ENCODE measurements at regions not wholly inside any gene's neighbourhood (a gene's known extent, or its start where the extent isn't known, plus 50 kb on each side); places are given as distances from the start of the nearest gene placed in this dataset.

DNA sequence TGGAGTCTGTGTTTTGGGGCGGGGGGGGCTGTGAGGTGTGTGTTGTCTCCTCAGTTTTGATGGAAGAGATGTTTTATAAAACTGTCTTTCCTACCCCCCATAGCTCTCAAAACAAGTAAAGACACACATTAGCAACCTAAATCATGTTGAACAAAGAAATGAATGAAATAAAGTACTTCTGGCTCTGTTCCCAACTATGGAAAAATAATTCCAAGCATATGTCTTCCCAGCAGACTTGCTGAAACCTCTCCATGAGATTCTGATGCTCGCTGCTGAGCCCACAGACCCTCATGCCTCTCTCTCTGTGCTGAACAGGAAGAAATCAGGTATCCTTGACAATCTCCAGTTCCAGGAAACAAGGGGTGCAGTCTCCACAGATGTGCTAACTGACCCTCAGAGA, 226.7 kb upstream of the KLHL29 start:
- no peak overlapping the region for H3K4me3 ChIP-seq (ENCODE audit: low read length)
- DNase-seq (ENCODE audit: low read depth) = no peak
- TF ChIP-seq, protein P1, sequence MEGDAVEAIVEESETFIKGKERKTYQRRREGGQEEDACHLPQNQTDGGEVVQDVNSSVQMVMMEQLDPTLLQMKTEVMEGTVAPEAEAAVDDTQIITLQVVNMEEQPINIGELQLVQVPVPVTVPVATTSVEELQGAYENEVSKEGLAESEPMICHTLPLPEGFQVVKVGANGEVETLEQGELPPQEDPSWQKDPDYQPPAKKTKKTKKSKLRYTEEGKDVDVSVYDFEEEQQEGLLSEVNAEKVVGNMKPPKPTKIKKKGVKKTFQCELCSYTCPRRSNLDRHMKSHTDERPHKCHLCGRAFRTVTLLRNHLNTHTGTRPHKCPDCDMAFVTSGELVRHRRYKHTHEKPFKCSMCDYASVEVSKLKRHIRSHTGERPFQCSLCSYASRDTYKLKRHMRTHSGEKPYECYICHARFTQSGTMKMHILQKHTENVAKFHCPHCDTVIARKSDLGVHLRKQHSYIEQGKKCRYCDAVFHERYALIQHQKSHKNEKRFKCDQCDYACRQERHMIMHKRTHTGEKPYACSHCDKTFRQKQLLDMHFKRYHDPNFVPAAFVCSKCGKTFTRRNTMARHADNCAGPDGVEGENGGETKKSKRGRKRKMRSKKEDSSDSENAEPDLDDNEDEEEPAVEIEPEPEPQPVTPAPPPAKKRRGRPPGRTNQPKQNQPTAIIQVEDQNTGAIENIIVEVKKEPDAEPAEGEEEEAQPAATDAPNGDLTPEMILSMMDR (conservative IDR thresholded peaks at IDR 0.05; ENCODE audit: low read depth, low read length) = no peak

DNA sequence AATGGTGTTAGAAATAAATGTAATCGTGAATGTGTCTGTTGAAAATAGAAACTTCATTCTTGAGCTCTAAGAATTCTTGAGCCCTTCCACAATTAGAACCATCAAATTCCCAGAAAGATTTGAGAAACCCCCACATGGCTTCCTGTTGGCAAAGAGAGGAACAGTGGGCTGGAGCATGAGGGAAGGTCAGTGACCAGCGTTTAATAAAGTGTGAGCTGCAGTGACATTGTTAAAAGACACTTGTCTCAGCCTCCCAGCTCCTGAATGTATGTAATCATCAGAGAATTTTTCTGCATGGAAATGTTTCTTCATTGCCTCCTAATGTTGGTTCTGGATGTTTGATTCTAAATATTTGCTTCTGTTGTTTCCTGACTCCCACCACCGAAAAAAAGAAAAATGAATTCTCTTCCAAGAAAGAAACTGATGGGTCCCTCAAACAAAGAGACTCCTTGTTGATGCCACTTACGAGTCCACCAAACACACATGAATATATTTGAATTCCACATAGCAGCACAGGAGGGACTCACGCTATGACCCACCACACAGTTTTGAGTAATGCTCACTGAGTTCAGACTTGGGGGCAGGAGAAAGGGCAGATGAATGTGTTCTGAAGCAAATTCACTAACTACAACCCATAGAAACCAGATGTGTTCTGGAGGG, 225.1 kb upstream of the KLHL29 start:
- DNase-seq (ENCODE audit: low read depth) = no peak
- TF ChIP-seq, protein P1 (conservative IDR thresholded peaks at IDR 0.05; ENCODE audit: low read depth, low read length) = no peak
- no peak overlapping the region for H3K4me3 ChIP-seq (ENCODE audit: low read length)

DNA sequence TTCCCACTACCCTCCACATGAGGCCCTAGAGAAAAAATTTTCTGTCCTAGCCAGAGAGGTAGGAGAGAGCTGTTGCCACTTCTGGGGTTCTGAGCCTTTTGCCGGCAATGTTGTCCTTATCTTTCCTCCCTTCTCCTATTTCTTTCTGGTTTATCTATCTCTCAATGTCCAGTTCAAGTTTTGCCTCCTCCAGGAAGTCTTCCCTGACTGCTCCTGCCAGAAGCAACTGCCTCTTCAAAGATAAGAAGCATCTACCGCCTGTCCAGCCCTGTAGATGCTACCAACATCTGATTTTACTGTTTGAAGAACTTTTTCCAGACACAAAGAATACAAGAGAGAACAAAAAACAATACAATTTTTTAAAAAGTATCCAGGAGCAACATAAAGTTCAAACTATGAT, 220.8 kb upstream of the KLHL29 start:
- TF ChIP-seq, protein P1 (conservative IDR thresholded peaks at IDR 0.05; ENCODE audit: low read depth, low read length) = no peak
- no peak for DNase-seq (ENCODE audit: low read depth)
- H3K4me3 ChIP-seq (ENCODE audit: low read length) = no peak overlapping the region

DNA sequence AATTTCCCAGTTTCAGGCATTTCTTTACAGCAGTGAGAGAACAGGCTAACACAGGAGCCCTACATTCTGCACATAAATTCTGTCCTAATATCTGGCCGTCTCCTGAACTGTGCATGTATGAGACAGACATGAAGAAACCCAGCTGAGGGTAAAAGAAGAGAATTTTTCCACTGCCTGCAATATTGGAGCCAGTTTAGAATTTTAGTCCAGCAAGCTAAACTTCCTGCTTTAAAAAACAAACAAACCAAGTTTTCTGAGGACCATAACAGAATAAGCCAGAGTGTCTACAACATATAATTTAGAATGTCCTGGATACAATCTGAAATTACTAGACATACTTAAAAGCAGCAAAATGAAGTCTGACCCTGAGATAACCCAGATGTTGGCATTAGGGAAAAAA, 215.1 kb upstream of the KLHL29 start:
- TF ChIP-seq, protein P1 (conservative IDR thresholded peaks at IDR 0.05; ENCODE audit: low read depth, low read length) = no peak
- H3K4me3 ChIP-seq (ENCODE audit: low read length) = no peak overlapping the region
- no peak for DNase-seq (ENCODE audit: low read depth)

DNA sequence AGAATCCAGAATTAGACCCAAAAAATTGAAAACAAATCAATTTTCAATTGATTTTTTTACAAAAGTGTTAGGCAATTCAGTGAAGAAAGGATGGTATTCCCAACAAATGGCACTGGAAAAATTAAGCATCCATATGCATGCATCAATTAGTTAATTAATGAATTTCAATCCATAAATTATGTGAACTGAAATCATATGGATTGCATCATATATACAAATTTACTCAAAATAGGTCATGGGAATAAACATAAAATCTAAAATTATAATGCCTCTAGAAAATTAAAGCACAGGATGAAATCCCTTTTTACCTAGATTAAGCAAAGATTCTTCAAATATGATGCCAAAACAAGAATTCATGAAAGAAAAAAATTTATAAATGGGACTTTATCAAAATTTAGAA, 213.9 kb upstream of the KLHL29 start:
- no peak overlapping the region for H3K4me3 ChIP-seq (ENCODE audit: low read length)
- TF ChIP-seq, protein P1 (conservative IDR thresholded peaks at IDR 0.05; ENCODE audit: low read depth, low read length) = no peak
- no peak for DNase-seq (ENCODE audit: low read depth)

DNA sequence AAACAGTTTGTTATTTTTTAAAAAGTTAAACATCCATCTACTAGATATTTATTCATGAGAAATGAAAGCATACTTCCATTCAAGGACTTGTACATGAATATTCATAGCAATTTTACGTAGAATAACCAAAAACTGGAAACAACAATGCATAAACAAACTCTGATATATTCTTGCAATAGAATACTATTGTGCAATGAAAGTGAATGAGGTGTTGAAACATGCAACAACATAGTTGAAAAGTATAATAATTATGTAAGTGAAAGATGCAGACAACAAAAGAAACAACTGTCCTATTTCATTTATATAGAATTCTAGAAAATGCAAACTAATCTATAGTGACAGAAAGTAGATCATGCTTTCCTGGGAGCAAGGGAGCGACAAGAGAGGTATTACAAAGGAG, 206.6 kb upstream of the KLHL29 start:
- TF ChIP-seq, protein P1 (conservative IDR thresholded peaks at IDR 0.05; ENCODE audit: low read depth, low read length) = no peak
- DNase-seq (ENCODE audit: low read depth) = no peak
- H3K4me3 ChIP-seq (ENCODE audit: low read length) = no peak overlapping the region

DNA sequence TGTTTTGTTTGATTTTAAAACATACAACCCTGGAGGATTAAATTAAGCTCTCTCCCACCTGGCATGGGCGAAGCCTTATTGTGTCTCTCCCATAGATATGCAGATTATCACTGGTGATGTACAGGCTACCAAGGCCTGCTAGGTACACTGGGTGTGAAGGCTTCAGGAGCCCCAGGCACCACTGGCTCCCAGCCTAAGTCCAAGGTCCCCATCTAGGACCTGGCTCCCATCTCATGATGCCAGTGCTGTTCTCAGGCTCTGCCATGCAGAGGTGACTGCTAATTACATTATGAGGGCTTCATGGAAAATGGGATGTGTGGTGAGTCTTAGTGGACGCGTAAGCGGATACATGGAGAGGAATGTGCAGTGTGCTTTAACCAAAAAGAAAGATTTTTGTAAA, 201.2 kb upstream of the KLHL29 start:
- TF ChIP-seq, protein P1 (conservative IDR thresholded peaks at IDR 0.05; ENCODE audit: low read depth, low read length) = no peak
- no peak overlapping the region for H3K4me3 ChIP-seq (ENCODE audit: low read length)

More for the DNA sequence above, 201.2 kb upstream of the KLHL29 start:
- no peak for DNase-seq (ENCODE audit: low read depth)

Measured in retinal pigment epithelial cell (primary cell).